H9 (cell line): ENCODE measurements at regions not wholly inside any gene's neighbourhood (a gene's known extent, or its start where the extent isn't known, plus 50 kb on each side); places are given as distances from the start of the nearest gene placed in this dataset.

Experiments used
- DNase-seq: peaks from one replicate; pipeline ENCODE4 v3.0.0-alpha.2; 2017
- H2AFZ ChIP-seq: one replicate; pipeline ENCODE4 v1.6.1; 2013; ENCODE audit warnings: mild to moderate bottlenecking, low read length, control low read depth, moderate library complexity
- H2AK5ac ChIP-seq: 2 replicates; pipeline ENCODE4 v1.6.1; 2013; ENCODE audit warnings: low read length, control low read depth, mixed read lengths; ENCODE audit not compliant: insufficient read length
- H2BK120ac ChIP-seq: one replicate; pipeline ENCODE4 v1.6.1; 2013; ENCODE audit warnings: low read depth, mild to moderate bottlenecking, low read length, control low read depth, inconsistent platforms; ENCODE audit not compliant: poor library complexity, severe bottlenecking
- H2BK12ac ChIP-seq: 2 replicates; pipeline ENCODE4 v1.6.1; 2013; ENCODE audit warnings: low read length, control low read depth, mixed read lengths, low read depth; ENCODE audit not compliant: insufficient read length
- H2BK15ac ChIP-seq: 2 replicates; pipeline ENCODE4 v1.6.1; 2013; ENCODE audit warnings: low read depth, low read length, control low read depth
- H2BK20ac ChIP-seq: one replicate; pipeline ENCODE4 v1.6.1; 2013; ENCODE audit warnings: low read depth, mild to moderate bottlenecking, low read length, control low read depth, inconsistent platforms; ENCODE audit not compliant: poor library complexity, severe bottlenecking
- H2BK5ac ChIP-seq: 2 replicates; pipeline ENCODE4 v1.6.1; 2013; ENCODE audit warnings: low read length, control low read depth, mixed read lengths; ENCODE audit not compliant: insufficient read length
- H3K14ac ChIP-seq: 2 replicates; pipeline ENCODE4 v1.6.1; 2013; ENCODE audit warnings: low read length, control low read depth; ENCODE audit not compliant: insufficient read depth
- H3K18ac ChIP-seq: 2 replicates; pipeline ENCODE4 v1.6.1; 2013; ENCODE audit warnings: low read depth, mild to moderate bottlenecking, mixed read lengths, low read length, control low read depth; ENCODE audit not compliant: insufficient read length
- H3K23ac ChIP-seq: 2 replicates; pipeline ENCODE4 v1.6.1; 2013; ENCODE audit warnings: low read length, control low read depth, mixed read lengths, low read depth; ENCODE audit not compliant: insufficient read length
- H3K23me2 ChIP-seq: 2 replicates; pipeline ENCODE4 v1.6.1; 2013; ENCODE audit warnings: low read depth, mild to moderate bottlenecking, mixed read lengths, low read length, control low read depth; ENCODE audit not compliant: insufficient read length, poor library complexity, severe bottlenecking
- H3K27ac ChIP-seq: 2 replicates; pipeline ENCODE4 v1.5.1; 2013; ENCODE audit warnings: low read length, control low read depth, mixed read lengths, low read depth; ENCODE audit not compliant: insufficient read length
- H3K27me3 ChIP-seq: 2 replicates; pipeline ENCODE4 v1.6.1; 2013; ENCODE audit warnings: low read length, control low read depth, inconsistent platforms; ENCODE audit not compliant: insufficient read depth
- H3K4ac ChIP-seq: 2 replicates; pipeline ENCODE4 v1.6.1; 2013; ENCODE audit warnings: low read depth, mild to moderate bottlenecking, control low read depth, inconsistent platforms, low read length, moderate library complexity
- H3K4me1 ChIP-seq: 2 replicates; pipeline ENCODE4 v1.6.1; 2013; ENCODE audit warnings: low read length, control low read depth, inconsistent platforms; ENCODE audit not compliant: insufficient read depth
- H3K4me2 ChIP-seq: 2 replicates; pipeline ENCODE4 v1.6.1; 2013; ENCODE audit warnings: low read length, control low read depth, mixed read lengths; ENCODE audit not compliant: insufficient read length, insufficient read depth
- H3K56ac ChIP-seq: 2 replicates; pipeline ENCODE4 v1.6.1; 2013; ENCODE audit warnings: low read depth, mild to moderate bottlenecking, mixed read lengths, low read length, control low read depth; ENCODE audit not compliant: insufficient read length
- H3K79me1 ChIP-seq: 2 replicates; pipeline ENCODE4 v1.6.1; 2013; ENCODE audit warnings: low read depth, mild to moderate bottlenecking, moderate library complexity, low read length, control low read depth, inconsistent platforms; ENCODE audit not compliant: insufficient read depth, poor library complexity, severe bottlenecking
- H3K79me2 ChIP-seq: 2 replicates; pipeline ENCODE4 v1.6.1; 2013; ENCODE audit warnings: low read length, control low read depth, inconsistent platforms; ENCODE audit not compliant: insufficient read depth
- H3K9ac ChIP-seq: 2 replicates; pipeline ENCODE4 v1.6.1; 2013; ENCODE audit warnings: low read length, control low read depth, mixed read lengths; ENCODE audit not compliant: insufficient read length; ENCODE audit errors: extremely low read depth
- H3K9me3 ChIP-seq: one replicate; pipeline ENCODE4 v1.6.1; 2013; ENCODE audit warnings: low read depth, low read length, inconsistent platforms; ENCODE audit not compliant: control insufficient read depth
- H3T11ph ChIP-seq: one replicate; pipeline ENCODE4 v1.6.1; 2013; ENCODE audit warnings: mild to moderate bottlenecking, low read length, control low read depth, inconsistent platforms
- H4K20me1 ChIP-seq: one replicate; pipeline ENCODE4 v1.6.1; 2013; ENCODE audit not compliant: control insufficient read depth, insufficient read length, insufficient read depth
- H4K5ac ChIP-seq: 2 replicates; pipeline ENCODE4 v1.6.1; 2013; ENCODE audit warnings: low read depth, mild to moderate bottlenecking, mixed read lengths, low read length, control low read depth; ENCODE audit not compliant: insufficient read length
- H4K8ac ChIP-seq: replicated peaks from 2 replicates; pipeline ENCODE4 v1.6.1; 2013; ENCODE audit warnings: low read length, control low read depth, mixed read lengths, low read depth; ENCODE audit not compliant: insufficient read length
- H4K91ac ChIP-seq: 2 replicates; pipeline ENCODE4 v1.6.1; 2013; ENCODE audit warnings: low read depth, mild to moderate bottlenecking, moderate library complexity, mixed read lengths, low read length, control low read depth; ENCODE audit not compliant: insufficient read length
- H3K27ac Mint-ChIP-seq, 3 experiments: 2 replicates in 2 of 3; 3 replicates in 1 of 3; pipeline ENCODE4 v1.8.0; 2020 to 2021; ENCODE audit warnings: mixed read lengths in 3 of 3, mild to moderate bottlenecking in 1 of 3, moderate library complexity in 1 of 3
- H3K27me3 Mint-ChIP-seq: 2 replicates; pipeline ENCODE4 v1.8.0; 2021; ENCODE audit warnings: low read depth, mild to moderate bottlenecking, moderate library complexity, mixed read lengths
- H3K36me3 Mint-ChIP-seq, 3 experiments: 2 replicates in 2 of 3; 3 replicates in 1 of 3; pipeline ENCODE4 v1.8.0; 2020 to 2021; ENCODE audit warnings: low read depth in 3 of 3, mixed read lengths in 3 of 3; ENCODE audit not compliant: insufficient read depth in 1 of 3
- H3K4me1 Mint-ChIP-seq, 2 experiments: 2 replicates each; pipeline ENCODE4 v1.8.0; 2020; ENCODE audit warnings: mixed read lengths in 2 of 2
- H3K4me3 Mint-ChIP-seq, 2 experiments: 2 replicates in 1 of 2; 3 replicates in 1 of 2; pipeline ENCODE4 v1.8.0; 2020 to 2021; ENCODE audit warnings: mild to moderate bottlenecking in 2 of 2, mixed read lengths in 2 of 2, moderate library complexity in 1 of 2
- H3K9me3 Mint-ChIP-seq, 2 experiments: 2 replicates in 1 of 2; 3 replicates in 1 of 2; pipeline ENCODE4 v1.8.0; 2020; ENCODE audit warnings: mild to moderate bottlenecking in 2 of 2, mixed read lengths in 2 of 2, moderate library complexity in 1 of 2
- WGBS: extraction: QIAGEN DNeasy Blood & Tissue Kit; methylation state at CpG from one replicate; pipeline ENCODE4 v1.1.7; 2013; ENCODE audit warnings: missing lambda C conversion rate, low lambda C conversion rate, mixed read lengths; ENCODE audit not compliant: insufficient read length; ENCODE audit errors: extremely low coverage; 5-methylcytosine and 5-hydroxymethylcytosine counted together
- TF ChIP-seq, protein P1 (sequence below): fragments of 200-600 bp; sonication (generic); conservative IDR thresholded peaks from 3 replicates; pipeline ENCODE4 v1.8.0; 2021; ENCODE audit warnings: antibody characterized with exemption, mild to moderate bottlenecking

DNA sequence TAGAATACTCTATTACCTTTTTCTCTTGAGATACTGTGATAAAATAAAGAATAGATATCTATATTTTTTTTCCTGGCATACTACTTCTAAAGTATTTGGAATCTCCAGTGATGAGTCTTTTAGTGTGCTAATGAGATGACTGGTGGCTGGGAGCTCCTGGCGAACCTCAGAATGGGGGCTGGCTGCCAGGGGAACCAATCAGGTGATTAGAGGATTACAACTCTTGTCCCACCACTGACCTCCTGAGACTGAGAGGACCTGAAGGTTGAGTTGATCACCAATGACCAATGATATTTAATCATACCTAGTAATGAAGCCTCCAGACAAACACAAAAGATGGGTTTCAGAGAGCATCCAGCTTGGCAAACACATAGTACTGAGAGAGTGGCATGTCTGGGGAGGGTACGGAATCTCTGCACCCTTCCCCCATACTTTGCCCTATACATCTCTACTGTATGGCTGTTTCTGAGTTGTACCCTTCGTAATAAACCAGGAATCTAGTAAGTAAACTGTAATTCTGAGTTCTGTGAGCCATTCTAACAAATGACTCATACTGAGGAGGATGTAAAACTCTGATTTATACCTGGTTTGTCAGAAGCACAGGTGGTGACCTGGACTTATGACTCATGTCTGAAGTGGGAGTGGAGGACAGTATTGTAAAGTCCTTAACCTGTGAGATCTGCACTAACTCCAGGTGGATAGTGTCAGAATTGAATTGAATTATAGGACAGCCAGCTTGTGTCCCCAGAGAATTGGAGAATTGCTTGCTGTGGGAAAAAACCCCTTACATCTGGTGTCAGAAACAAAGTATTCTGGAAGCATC lies 325.3 kb upstream of the LRRC4C start:
- WGBS: no CpG with 5 or more reads among the region's 3 CpGs
- H3K9ac ChIP-seq: no peak overlapping the region
- no peak overlapping the region for H2BK20ac ChIP-seq
- H3K9me3 ChIP-seq: no peaks in the 10 kb centered on the region
- no peak overlapping the region for H3K4me2 ChIP-seq
- peaks cover 4 to 13% of the 10 kb centered on the region in 2 experiments; a peak in 2 of 4 replicates for H3K4me1 Mint-ChIP-seq
- no peak overlapping the region for H2BK12ac ChIP-seq
- H3K56ac ChIP-seq: no peak overlapping the region
- H3K27ac ChIP-seq: no peak overlapping the region
- no peaks in the 10 kb centered on the region for H3K27me3 ChIP-seq
- H3K27me3 Mint-ChIP-seq: no peaks in the 10 kb centered on the region
- no peak overlapping the region for H3K27ac Mint-ChIP-seq
- DNase-seq: no peak
- H3K14ac ChIP-seq: no peak overlapping the region
- no peak overlapping the region for H3K4me3 Mint-ChIP-seq
- no peak overlapping the region for H3T11ph ChIP-seq
- H3K36me3 Mint-ChIP-seq: peaks cover 6 to 19% (median 8%) of the 10 kb centered on the region in 3 experiments; a peak in 6 of 7 replicates
- no peak overlapping the region for H2AFZ ChIP-seq
- no peaks in the 10 kb centered on the region for H3K4me1 ChIP-seq
- H4K8ac ChIP-seq: no peak overlapping the region
- H3K9me3 Mint-ChIP-seq: peaks cover 13 to 15% of the 10 kb centered on the region in 2 experiments; a peak in 4 of 5 replicates
- no peak overlapping the region for H4K91ac ChIP-seq
- no peaks in the 10 kb centered on the region for H3K79me2 ChIP-seq
- no peaks in the 10 kb centered on the region for H3K23me2 ChIP-seq
- no peak overlapping the region for H4K5ac ChIP-seq
- no peak overlapping the region for H3K23ac ChIP-seq
- no peaks in the 10 kb centered on the region for H3K79me1 ChIP-seq
- H2BK15ac ChIP-seq: no peak overlapping the region
- H2AK5ac ChIP-seq: no peak overlapping the region
- H4K20me1 ChIP-seq: no peaks in the 10 kb centered on the region
- no peak overlapping the region for H3K18ac ChIP-seq
- no peak overlapping the region for H2BK120ac ChIP-seq
- TF ChIP-seq, protein P1, sequence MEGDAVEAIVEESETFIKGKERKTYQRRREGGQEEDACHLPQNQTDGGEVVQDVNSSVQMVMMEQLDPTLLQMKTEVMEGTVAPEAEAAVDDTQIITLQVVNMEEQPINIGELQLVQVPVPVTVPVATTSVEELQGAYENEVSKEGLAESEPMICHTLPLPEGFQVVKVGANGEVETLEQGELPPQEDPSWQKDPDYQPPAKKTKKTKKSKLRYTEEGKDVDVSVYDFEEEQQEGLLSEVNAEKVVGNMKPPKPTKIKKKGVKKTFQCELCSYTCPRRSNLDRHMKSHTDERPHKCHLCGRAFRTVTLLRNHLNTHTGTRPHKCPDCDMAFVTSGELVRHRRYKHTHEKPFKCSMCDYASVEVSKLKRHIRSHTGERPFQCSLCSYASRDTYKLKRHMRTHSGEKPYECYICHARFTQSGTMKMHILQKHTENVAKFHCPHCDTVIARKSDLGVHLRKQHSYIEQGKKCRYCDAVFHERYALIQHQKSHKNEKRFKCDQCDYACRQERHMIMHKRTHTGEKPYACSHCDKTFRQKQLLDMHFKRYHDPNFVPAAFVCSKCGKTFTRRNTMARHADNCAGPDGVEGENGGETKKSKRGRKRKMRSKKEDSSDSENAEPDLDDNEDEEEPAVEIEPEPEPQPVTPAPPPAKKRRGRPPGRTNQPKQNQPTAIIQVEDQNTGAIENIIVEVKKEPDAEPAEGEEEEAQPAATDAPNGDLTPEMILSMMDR: no peak
- no peak overlapping the region for H2BK5ac ChIP-seq
- no peak overlapping the region for H3K4ac ChIP-seq
